Activated naive CD8-positive, alpha-beta T cell (primary cell): ENCODE measurements at regions not wholly inside any gene's neighbourhood (a gene's known extent, or its start where the extent isn't known, plus 50 kb on each side); places are given as distances from the start of the nearest gene placed in this dataset.

Source experiments
- H3K27ac Mint-ChIP-seq: one replicate; pipeline ENCODE4 v1.8.0; 2021; ENCODE audit warnings: mixed read lengths
- H3K27me3 Mint-ChIP-seq: one replicate; pipeline ENCODE4 v1.8.0; 2021; ENCODE audit warnings: mixed read lengths
- H3K36me3 Mint-ChIP-seq: one replicate; pipeline ENCODE4 v1.8.0; 2021; ENCODE audit warnings: mixed read lengths
- H3K4me1 Mint-ChIP-seq: one replicate; pipeline ENCODE4 v1.8.0; 2021; ENCODE audit warnings: low read depth, mixed read lengths
- H3K4me3 Mint-ChIP-seq: one replicate; pipeline ENCODE4 v1.8.0; 2021; ENCODE audit warnings: mild to moderate bottlenecking, mixed read lengths
- H3K9me3 Mint-ChIP-seq: one replicate; pipeline ENCODE4 v1.8.0; 2021; ENCODE audit warnings: low read depth, mixed read lengths

DNA sequence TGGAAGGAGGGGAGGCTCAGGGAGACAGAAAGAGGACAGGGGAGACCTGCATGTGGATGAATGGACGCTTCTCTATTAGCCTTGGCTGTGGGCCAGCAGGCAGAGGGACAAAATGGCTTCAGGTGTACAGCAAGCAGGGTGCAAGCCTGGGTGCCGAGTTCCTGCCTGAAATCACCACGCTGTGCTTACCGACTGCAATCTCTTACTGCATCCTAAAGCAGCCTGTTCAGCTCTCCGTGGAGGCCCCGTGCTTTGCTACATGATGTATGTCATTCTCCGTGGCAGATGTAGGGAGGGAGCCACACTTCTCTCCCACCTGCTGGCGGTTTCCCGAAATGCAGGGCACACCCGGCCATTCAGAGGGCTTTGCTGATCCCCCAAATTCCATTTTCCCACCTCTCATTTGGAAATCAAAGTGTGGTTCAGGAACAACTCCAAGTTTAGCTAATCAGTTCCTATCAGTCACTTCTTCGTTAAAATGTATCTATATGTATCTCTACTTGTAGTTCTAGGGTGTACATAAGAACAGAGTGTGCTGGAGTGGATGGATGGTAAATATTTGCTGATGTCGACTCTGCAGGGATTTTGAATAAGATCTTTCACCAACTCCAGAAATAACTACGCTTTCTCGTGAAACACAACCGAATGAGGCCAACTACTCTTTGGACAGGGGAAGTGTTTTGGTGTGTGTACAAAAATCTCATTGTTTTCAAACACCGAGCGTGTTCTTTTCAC, 122.3 kb upstream of the BACE2 start:
- Mint-ChIP-seq H3K27me3 (peaks cover 4% of the 10 kb centered on the region), H3K4me1 (no peaks in the 10 kb centered on the region), H3K27ac (no peak overlapping the region), H3K4me3 (no peak overlapping the region), H3K36me3 (no peaks in the 10 kb centered on the region), H3K9me3 (no peaks in the 10 kb centered on the region)

DNA sequence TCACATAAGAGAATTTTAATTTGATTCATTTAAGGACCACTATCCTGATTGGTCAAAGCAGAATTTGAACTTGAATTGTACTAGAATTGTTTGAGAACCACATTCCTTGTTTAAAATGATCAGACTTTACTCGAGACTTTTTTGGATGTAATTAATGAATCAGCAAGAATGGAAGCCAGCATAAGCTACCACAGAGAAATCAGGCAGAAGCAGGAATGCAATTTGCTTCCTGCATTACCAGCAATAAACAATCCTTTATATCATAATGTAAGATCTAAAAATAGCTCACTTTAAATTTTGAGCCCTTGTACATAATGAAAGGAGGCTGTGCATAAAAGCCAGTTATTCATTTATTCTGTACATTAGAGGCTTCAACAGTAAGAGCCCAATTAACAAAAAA, 119.8 kb upstream of the BACE2 start:
- Mint-ChIP-seq H3K36me3 (no peaks in the 10 kb centered on the region), H3K27ac (no peak overlapping the region), H3K9me3 (no peaks in the 10 kb centered on the region), H3K4me3 (no peak overlapping the region), H3K27me3 (peaks cover 5% of the 10 kb centered on the region), H3K4me1 (no peaks in the 10 kb centered on the region)

DNA sequence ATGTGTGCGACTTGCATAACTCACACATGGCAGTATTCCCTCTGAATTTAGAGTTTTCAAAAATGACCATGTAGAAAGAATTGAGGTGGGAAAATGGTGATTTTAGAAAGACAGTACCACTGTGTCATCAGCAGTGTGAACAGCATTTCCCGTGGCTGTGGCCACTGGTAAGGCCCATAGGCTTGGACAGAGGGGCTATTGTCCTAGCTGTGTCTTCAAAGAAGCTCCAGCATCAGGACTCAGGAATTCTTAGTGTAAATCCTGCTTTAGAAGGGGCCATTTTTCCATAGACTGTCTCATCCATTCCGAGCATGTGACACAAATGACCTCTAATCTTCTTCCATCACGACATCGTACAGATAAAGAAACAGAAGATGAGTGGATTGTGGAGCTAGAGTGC, 119.3 kb upstream of the BACE2 start:
- Mint-ChIP-seq H3K4me1 (no peaks in the 10 kb centered on the region), H3K27ac (no peak overlapping the region), H3K9me3 (no peaks in the 10 kb centered on the region), H3K36me3 (no peaks in the 10 kb centered on the region), H3K27me3 (peaks cover 5% of the 10 kb centered on the region), H3K4me3 (no peak overlapping the region)

DNA sequence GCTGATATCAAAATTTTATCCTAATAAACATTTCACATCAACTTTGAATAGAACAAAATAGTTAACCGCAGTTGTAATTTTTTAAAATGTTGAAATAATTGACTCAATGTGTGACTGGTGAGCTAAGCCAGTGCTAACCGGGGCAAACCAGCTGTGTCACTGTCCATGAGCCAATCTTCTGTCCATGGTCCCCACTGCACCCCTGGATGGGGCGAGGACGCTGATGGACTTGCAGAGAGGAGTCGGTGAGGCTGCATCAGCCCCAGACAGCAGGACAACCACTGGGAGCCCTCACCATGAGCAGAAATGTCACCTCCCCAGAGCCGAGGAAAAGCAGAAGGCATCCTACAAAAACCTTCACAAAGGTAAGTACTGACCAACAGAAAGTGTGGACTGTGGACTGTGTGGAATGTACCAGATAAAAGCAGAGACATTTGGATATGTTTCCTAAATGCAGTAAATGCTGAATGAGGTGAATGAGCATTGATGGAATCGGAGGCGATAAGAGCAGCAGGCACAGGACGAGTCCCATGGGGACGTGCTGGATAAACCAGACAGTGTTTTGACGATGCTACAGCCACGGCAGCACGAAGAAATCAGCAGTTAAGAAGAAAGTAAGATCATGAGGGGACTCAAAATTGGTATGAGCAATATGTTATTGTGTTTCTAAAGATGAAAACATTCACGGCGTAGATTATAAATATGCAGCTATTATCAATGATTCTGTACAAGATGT, 115.0 kb upstream of the BACE2 start:
- Mint-ChIP-seq H3K4me3 (no peak overlapping the region), H3K36me3 (no peaks in the 10 kb centered on the region), H3K4me1 (no peaks in the 10 kb centered on the region), H3K9me3 (no peaks in the 10 kb centered on the region), H3K27me3 (peaks cover 1% of the 10 kb centered on the region), H3K27ac (no peak overlapping the region)

DNA sequence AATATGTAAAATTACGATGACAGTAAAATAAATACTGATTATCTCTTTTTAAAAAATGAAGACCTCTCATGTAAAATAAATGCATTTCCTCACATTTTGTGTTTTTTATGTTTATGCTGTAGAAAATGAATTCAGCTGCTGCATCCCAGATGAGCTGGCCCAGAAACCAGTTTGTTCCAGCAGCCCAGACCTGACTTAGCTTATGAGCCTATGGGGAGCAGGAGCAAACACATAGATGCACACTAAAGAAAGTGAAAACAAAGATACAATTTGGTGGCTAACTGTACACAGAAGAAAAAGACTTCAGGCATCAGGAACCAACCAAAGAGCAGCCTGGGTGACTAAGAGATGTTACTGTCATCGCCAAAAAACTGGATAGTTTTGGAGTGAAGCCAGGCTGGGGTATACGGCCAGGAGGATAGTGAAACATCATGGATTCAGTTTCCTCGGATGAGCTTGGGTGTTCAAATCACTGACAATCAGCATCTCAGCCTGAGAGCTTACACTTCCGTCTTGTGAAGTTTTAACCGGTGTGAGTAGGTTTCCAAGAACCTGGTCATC, 113.9 kb upstream of the BACE2 start:
- H3K36me3 Mint-ChIP-seq = no peaks in the 10 kb centered on the region
- H3K9me3 Mint-ChIP-seq = no peaks in the 10 kb centered on the region
- H3K27me3 Mint-ChIP-seq = peaks cover 1% of the 10 kb centered on the region
- no peak overlapping the region for H3K27ac Mint-ChIP-seq
- H3K4me3 Mint-ChIP-seq = no peak overlapping the region
- no peaks in the 10 kb centered on the region for H3K4me1 Mint-ChIP-seq

DNA sequence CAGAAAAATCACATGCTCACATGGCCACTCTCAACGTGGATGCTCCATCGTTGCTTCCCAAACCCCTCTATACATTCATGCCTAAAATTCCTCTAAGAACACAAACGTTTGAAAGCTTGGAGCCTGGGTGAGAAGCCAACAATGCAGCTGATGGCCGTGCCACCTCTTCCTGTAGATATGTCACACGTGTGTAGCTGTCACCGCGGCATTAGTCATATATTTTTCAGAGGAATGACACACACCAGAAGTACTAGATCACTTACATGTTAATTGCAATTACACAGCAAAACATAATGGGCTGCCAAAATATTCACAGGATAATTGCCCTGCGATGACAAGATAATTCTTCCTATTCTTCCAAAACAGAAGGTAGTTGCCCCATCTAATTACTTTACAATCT, 112.7 kb upstream of the BACE2 start:
- Mint-ChIP-seq H3K4me3 (no peak overlapping the region), H3K27me3 (peaks cover 6% of the 10 kb centered on the region), H3K9me3 (no peaks in the 10 kb centered on the region), H3K36me3 (no peaks in the 10 kb centered on the region), H3K4me1 (no peaks in the 10 kb centered on the region), H3K27ac (no peak overlapping the region)

DNA sequence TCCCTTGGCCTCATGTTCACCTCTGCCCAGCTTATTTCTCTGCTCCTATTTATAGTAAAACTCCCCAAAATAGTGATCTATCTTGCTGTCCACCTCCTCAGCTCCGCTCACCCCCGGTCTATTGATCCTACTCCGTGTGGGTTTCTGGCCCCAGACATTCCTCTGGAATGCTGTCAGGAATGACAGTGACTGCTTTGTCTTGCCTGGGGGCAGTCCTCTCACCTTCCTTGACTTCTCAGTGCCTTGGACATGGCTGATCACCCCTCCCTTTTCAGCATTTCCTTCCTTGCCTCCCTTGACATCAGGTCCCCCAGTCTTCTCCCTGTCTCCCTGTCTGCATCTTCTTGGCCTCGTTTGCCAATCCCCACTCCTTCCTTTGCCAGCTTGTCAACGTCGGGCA, 108.1 kb upstream of the BACE2 start:
- Mint-ChIP-seq H3K4me3 (no peak overlapping the region), H3K27me3 (peaks cover 13% of the 10 kb centered on the region), H3K9me3 (no peaks in the 10 kb centered on the region), H3K27ac (no peak overlapping the region), H3K36me3 (no peaks in the 10 kb centered on the region), H3K4me1 (no peaks in the 10 kb centered on the region)

DNA sequence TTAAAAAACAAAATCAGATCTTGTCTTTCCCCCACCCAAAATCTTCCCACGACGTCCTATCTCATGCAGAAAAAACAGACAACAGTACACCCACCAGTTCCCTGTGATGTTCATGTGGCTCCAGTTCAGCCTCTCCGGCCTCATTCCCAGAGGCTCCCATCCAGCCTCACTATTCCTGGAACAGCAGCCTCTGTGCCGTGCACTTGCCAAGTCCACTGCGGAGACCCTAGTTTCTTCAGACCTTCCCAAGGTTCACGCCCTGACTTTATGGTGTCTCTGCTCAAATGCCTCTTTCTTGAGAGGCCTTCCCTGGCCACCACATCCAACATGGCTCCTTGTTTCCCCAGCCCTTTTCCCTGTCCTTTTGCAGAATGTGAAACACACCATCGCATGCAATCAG, 106.3 kb upstream of the BACE2 start:
- Mint-ChIP-seq H3K4me1 (no peaks in the 10 kb centered on the region), H3K27me3 (peaks cover 20% of the 10 kb centered on the region), H3K27ac (no peak overlapping the region), H3K4me3 (no peak overlapping the region), H3K36me3 (no peaks in the 10 kb centered on the region), H3K9me3 (no peaks in the 10 kb centered on the region)

DNA sequence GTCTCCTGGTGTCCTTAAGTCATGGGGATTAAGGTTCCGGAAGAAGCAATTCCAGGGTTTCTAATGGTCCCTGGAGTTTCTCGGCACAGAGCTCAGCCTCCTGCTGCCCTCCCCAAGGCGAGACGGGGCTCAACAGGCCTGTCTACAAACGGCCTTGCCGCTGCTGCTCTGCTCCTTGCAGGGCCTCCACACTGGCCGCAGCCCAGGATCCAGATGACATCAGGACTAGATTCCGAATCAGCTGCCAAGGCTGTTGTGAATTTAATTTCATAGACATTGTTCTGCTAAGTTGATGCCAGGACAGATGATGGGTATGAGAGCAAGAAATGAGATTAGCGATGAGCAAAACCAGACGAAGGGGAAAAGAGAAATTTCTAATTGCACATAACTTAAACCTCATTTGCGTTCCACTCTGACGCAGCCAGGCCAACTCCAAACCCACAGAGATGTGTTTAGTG, 103.6 kb upstream of the BACE2 start:
- Mint-ChIP-seq H3K27me3 (peaks cover 34% of the 10 kb centered on the region), H3K27ac (no peak overlapping the region), H3K4me1 (peaks cover 6% of the 10 kb centered on the region), H3K9me3 (no peaks in the 10 kb centered on the region), H3K36me3 (no peaks in the 10 kb centered on the region), H3K4me3 (no peak overlapping the region)

DNA sequence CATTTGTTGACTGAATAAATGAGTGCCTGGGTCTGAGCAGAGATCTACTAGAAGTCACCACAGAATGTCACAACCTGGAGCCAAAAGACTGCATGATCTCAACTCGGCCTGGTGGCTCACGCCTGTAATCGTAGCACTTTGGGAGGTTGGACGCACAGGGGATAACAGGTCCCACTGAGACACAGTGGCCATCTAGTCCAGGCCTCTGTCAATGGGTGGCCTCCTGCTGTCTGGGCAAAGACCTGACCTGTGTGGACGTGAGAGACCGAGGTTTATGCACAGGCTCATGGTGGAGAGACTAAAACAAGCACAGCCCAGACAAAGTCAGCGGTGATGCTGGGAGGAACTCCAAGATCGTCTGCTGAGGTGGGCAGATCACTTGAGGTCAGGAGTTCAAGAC, 103.0 kb upstream of the BACE2 start:
- Mint-ChIP-seq H3K27me3 (peaks cover 32% of the 10 kb centered on the region), H3K4me1 (peaks cover 6% of the 10 kb centered on the region)

DNA sequence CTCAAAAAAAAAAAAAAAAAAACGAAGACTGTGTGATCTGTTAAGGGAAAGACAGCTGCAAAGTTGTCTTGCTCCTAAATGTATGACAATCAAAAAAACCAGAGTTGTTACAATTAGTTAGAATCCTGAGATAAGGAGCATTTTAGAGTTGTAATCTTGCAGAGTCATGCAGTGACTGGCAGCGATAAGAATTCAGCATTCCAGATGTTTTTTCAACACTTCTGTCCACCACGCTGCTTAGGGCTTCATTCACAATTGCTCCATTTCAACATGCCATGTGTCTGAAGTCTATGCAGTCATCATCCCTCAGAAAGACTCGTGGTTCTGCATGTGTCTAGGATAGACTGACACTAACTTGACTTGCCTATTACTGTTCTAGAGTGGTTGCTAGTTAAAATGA, 102.4 kb upstream of the BACE2 start:
- Mint-ChIP-seq H3K36me3 (no peaks in the 10 kb centered on the region), H3K4me3 (no peak overlapping the region), H3K27me3 (peaks cover 29% of the 10 kb centered on the region), H3K27ac (no peak overlapping the region), H3K4me1 (peaks cover 6% of the 10 kb centered on the region), H3K9me3 (no peaks in the 10 kb centered on the region)

More for the DNA sequence above, 103.0 kb upstream of the BACE2 start:
- H3K9me3 Mint-ChIP-seq = no peaks in the 10 kb centered on the region
- H3K27ac Mint-ChIP-seq = no peak overlapping the region
- H3K4me3 Mint-ChIP-seq = no peak overlapping the region
- H3K36me3 Mint-ChIP-seq = no peaks in the 10 kb centered on the region

DNA sequence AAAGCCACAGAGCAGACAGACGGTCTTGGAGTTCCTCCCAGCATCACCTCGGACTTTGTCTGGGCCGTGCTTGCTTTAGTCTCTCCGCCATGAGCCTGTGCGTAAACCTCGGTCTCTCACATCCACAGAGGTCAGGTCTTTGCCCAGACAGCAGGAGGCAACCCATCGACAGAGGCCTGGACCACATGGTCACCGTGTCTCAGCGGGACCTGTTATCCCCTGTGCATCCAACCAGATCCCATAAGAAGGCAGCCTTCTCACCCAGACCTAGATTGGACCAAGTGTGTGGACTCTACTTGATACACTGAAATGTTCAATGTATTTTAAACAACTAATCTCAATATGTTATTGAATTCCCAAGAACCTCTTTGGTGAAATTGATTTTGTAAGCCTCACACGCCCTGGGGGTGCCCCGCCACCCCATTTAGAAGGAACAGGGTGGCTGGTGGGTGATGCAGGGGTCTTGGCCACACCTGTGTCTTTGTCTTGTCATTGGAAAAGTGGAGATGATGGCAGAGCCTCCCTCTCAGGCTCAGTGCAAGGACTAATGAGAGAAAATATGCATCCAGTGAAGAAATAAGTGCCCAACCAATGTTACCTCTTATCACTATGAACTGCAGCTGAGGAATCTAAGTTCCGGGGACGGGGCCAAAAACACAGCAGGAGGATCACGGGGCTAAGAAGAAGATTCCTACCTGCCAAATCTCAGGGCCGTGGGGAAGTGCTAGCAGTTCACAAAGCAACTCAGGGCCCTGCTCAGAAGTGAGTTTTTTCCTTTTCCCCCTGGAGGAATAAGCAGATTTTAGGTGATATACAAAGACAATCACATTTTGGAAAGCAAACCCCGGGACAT, 101.6 kb upstream of the BACE2 start:
- no peak overlapping the region for H3K4me3 Mint-ChIP-seq
- H3K36me3 Mint-ChIP-seq = no peaks in the 10 kb centered on the region
- H3K9me3 Mint-ChIP-seq = no peaks in the 10 kb centered on the region
- no peak overlapping the region for H3K27ac Mint-ChIP-seq
- H3K4me1 Mint-ChIP-seq = peaks cover 6% of the 10 kb centered on the region
- H3K27me3 Mint-ChIP-seq = peaks cover 24% of the 10 kb centered on the region

DNA sequence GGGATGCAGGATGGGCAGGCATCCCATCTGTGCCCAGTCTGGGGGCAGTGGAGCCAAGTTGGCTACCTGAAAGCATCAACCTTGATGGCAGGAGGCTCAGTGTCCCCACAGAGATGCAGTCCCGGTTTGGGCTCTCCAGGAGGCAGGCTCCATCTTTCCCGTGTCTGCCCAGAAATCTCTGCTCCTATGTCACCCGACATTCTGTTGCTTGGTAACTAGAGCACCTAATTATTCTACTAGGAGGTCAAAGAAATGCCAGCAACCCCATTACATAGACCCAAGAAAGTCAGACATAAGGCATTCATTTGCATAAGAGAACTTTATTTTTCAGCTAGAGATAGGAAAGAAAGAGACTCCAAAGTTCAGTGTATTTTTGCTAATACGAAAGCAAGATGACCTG, 100.3 kb upstream of the BACE2 start:
- Mint-ChIP-seq H3K4me1 (peaks cover 6% of the 10 kb centered on the region), H3K4me3 (peak overlapping the region; percentile 18), H3K36me3 (no peaks in the 10 kb centered on the region), H3K27ac (no peak overlapping the region), H3K9me3 (no peaks in the 10 kb centered on the region), H3K27me3 (peaks cover 26% of the 10 kb centered on the region)

DNA sequence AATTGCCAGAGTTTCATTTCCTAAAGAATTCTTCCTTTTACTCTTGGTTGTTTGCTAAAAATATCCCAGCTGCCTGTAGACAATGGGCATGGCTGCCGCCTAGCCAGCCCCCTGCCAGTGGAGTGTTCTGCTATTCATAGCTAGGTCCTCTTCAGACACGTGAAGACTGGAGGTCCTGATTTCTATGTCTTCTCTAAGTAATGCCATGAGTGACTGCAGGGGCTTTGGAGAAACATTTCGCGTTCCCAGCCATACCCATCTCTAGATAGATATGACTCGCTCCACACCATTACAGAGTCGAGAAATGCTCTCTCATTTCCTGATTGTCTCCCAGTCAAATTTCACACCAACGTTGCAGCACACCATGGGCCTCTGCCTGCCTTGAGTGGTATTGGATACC, 99.5 kb upstream of the BACE2 start:
- H3K27ac Mint-ChIP-seq = no peak overlapping the region
- no peaks in the 10 kb centered on the region for H3K9me3 Mint-ChIP-seq
- H3K4me3 Mint-ChIP-seq = peak overlapping the region; percentile 54
- H3K4me1 Mint-ChIP-seq = peaks cover 6% of the 10 kb centered on the region
- peaks cover 26% of the 10 kb centered on the region for H3K27me3 Mint-ChIP-seq
- H3K36me3 Mint-ChIP-seq = no peaks in the 10 kb centered on the region
